K562 (cell line): ENCODE measurements at regions not wholly inside any gene's neighbourhood (a gene's known extent, or its start where the extent isn't known, plus 50 kb on each side); places are given as distances from the start of the nearest gene placed in this dataset.
"Not testable (repeated sequence)": the region's sequence is repeated elsewhere in the genome, so short reads cannot be mapped to it uniquely, and the experiment has no call there.

Source experiments
- ATAC-seq: fragments of 200-7000 bp; cut with Tn5 transposase; 3 replicates; pipeline ENCODE4 v1.9.1; 2020; ENCODE audit warnings: moderate library complexity
- BruUV-seq: library from RNA; stranded (reverse); fragments of 400-500 nt; replicated peaks from 2 replicates; lab custom pipeline; 2021; lab: Mats Ljungman, UMichigan
- CTCF ChIA-PET: fragments of 300-600 bp; formaldehyde crosslinking; extraction: SDS; loops from one replicate; lab custom pipeline; 2021; ENCODE audit warnings: low intra/inter-chr PET ratio; lab: Yijun Ruan, JAX
- POLR2A ChIA-PET: fragments of 300-600, 350-650 bp; sonication (Branson Sonifier 250); formaldehyde crosslinking; extraction: SDS; loops from one replicate; lab custom pipeline; 2021; ENCODE audit warnings: antibody characterized with exemption, inconsistent platforms; lab: Yijun Ruan, JAX
- DNase-seq, 4 experiments: peaks; one replicate each; pipeline versions ENCODE4 v3.0.0 to v3.0.0-alpha.2; 2011 to 2018; ENCODE audit warnings: low spot score in 3 of 4, mixed read lengths in 3 of 4; ENCODE audit errors: extremely low read depth in 1 of 4
- FAIRE-seq: peaks from 2 replicates; lab custom pipeline; 2011; peaks lifted over from hg19 to GRCh38; lab: Jason Lieb, UNC
- H2AFZ ChIP-seq: 2 replicates; pipeline ENCODE4 v1.6.0; 2011; ENCODE audit warnings: low read depth, low read length, control low read depth, inconsistent platforms
- H3K27ac ChIP-seq: fragments of 200-600 bp; 3 replicates; pipeline ENCODE4 v1.8.0; 2011; ENCODE audit warnings: low read depth, mild to moderate bottlenecking, control low read depth, inconsistent platforms, low read length, moderate library complexity, mixed read lengths; ENCODE audit errors: extremely low read depth
- H3K27me3 ChIP-seq, 2 experiments: fragments of 300-600 bp in 1 of 2; 2 replicates in 1 of 2; 3 replicates in 1 of 2; pipeline versions ENCODE4 v1.6.0 to v1.8.0; 2011; ENCODE audit warnings: inconsistent platforms in 2 of 2, low read length in 2 of 2, mild to moderate bottlenecking in 1 of 2, mixed read lengths in 1 of 2, moderate library complexity in 1 of 2; ENCODE audit not compliant: control insufficient read depth in 2 of 2, insufficient read depth in 2 of 2
- H3K36me3 ChIP-seq: fragments of 300-600 bp; 3 replicates; pipeline ENCODE4 v1.8.0; 2011; ENCODE audit warnings: mild to moderate bottlenecking, low read length, inconsistent platforms; ENCODE audit not compliant: control insufficient read depth, insufficient read depth
- H3K4me1 ChIP-seq, 2 experiments: fragments of 200-600 bp in 1 of 2; replicated peaks in 1 of 2; 2 replicates in 1 of 2; 3 replicates in 1 of 2; pipeline versions ENCODE4 v1.5.1 to v1.8.0; 2011; ENCODE audit warnings: inconsistent platforms in 2 of 2, low read length in 2 of 2, mild to moderate bottlenecking in 1 of 2, mixed read lengths in 1 of 2, moderate library complexity in 1 of 2; ENCODE audit not compliant: control insufficient read depth in 2 of 2, insufficient read depth in 2 of 2
- H3K4me2 ChIP-seq: 2 replicates; pipeline ENCODE4 v1.6.1; 2011; ENCODE audit warnings: low read length, control low read depth, inconsistent platforms, mixed read lengths; ENCODE audit not compliant: insufficient read depth
- H3K4me3 ChIP-seq: fragments of 200-600 bp; sonication (generic), shearing (Covaris generic); 2 replicates; pipeline ENCODE4 v1.5.1; 2016; ENCODE audit warnings: control low read depth, inconsistent platforms
- H3K79me2 ChIP-seq: fragments of 200-600 bp; 3 replicates; pipeline ENCODE4 v1.8.0; 2011; ENCODE audit warnings: low read length, inconsistent platforms; ENCODE audit not compliant: control insufficient read depth, insufficient read depth
- H3K9ac ChIP-seq, 2 experiments: 2 replicates each; pipeline versions ENCODE4 v1.6.0 to v1.6.1; 2011; ENCODE audit warnings: low read depth in 2 of 2, low read length in 2 of 2, control low read depth in 1 of 2, inconsistent platforms in 1 of 2, mild to moderate bottlenecking in 1 of 2, mixed read lengths in 1 of 2; ENCODE audit not compliant: insufficient read depth in 1 of 2
- H3K9me1 ChIP-seq: one replicate; pipeline ENCODE4 v1.6.0; 2011; ENCODE audit warnings: inconsistent platforms, mild to moderate bottlenecking, low read length, moderate library complexity; ENCODE audit not compliant: control insufficient read depth, insufficient read depth
- H3K9me3 ChIP-seq: replicated peaks from 2 replicates; pipeline ENCODE4 v1.5.1; 2011; ENCODE audit warnings: low read depth, low read length, inconsistent platforms; ENCODE audit not compliant: control insufficient read depth, insufficient read depth
- H4K20me1 ChIP-seq: replicated peaks from 2 replicates; pipeline ENCODE4 v1.6.1; 2011; ENCODE audit warnings: low read length, inconsistent platforms, mixed read lengths; ENCODE audit not compliant: control insufficient read depth, insufficient read depth
- CEBPB ChIP-seq: fragments of 450-650 bp; IDR thresholded peaks from 2 replicates; pipeline ENCODE4 v1.6.1; 2016; ENCODE audit warnings: missing genetic modification characterization, missing compliant biosample characterization
- CEBPG ChIP-seq, 3 experiments: fragments of 200-800 bp in 1 of 3; sonication (Bioruptor generic) in 1 of 3; sonication (generic) in 1 of 3; formaldehyde crosslinking in 1 of 3; IDR thresholded peaks in 2 of 3; conservative IDR thresholded peaks in 1 of 3; 2 replicates each; pipeline versions ENCODE4 v1.6.1 to v1.8.0; 2016 to 2022; ENCODE audit warnings: missing compliant biosample characterization in 2 of 3, missing genetic modification characterization in 2 of 3, mild to moderate bottlenecking in 1 of 3, missing genetic modification reagents in 1 of 3
- EGR1 ChIP-seq: fragments of 450-650 bp; conservative IDR thresholded peaks from 2 replicates; pipeline ENCODE4 v1.6.1; 2017; ENCODE audit warnings: mild to moderate bottlenecking
- KDM5B ChIP-seq: fragments of 200-600 bp; sonication (generic); IDR thresholded peaks from 2 replicates; pipeline ENCODE4 v1.6.1; 2012; ENCODE audit warnings: low read depth, mild to moderate bottlenecking, moderate library complexity, low read length, control low read depth, inconsistent platforms; ENCODE audit not compliant: insufficient replicate concordance
- TEAD4 ChIP-seq, 2 experiments: sonication (generic) in 1 of 2; formaldehyde crosslinking in 1 of 2; IDR thresholded peaks; 2 replicates each; pipeline versions ENCODE4 v1.6.1 to v1.8.0; 2012 to 2022; ENCODE audit warnings: borderline replicate concordance in 1 of 2, inconsistent platforms in 1 of 2, low read length in 1 of 2, mild to moderate bottlenecking in 1 of 2, missing genetic modification reagents in 1 of 2
- ZEB2 ChIP-seq: fragments of 450-650 bp; IDR thresholded peaks from 2 replicates; pipeline ENCODE4 v1.6.1; 2016
- ZNF184 ChIP-seq: sonication (generic); formaldehyde crosslinking; IDR thresholded peaks from 2 replicates; pipeline ENCODE4 v1.5.0; 2020; ENCODE audit warnings: missing genetic modification reagents
- ZNF197 ChIP-seq: fragments of 200-800 bp; sonication (Bioruptor generic); IDR thresholded peaks from 2 replicates; pipeline ENCODE4 v1.6.1; 2016; ENCODE audit warnings: low read depth, missing genetic modification characterization, missing compliant biosample characterization
- WGBS: fragments of 100-300 bp; shearing (Covaris generic); methylation state at CpG from one replicate; pipeline ENCODE4 v1.1.6; 2016; ENCODE audit warnings: low coverage, mixed read lengths; ENCODE audit not compliant: insufficient coverage; ENCODE audit errors: missing lambda C conversion rate; 5-methylcytosine and 5-hydroxymethylcytosine counted together
- in situ Hi-C: fragments of 300-500 bp; cut with MboI; formaldehyde crosslinking; loops from 4 replicates; pipeline ENCODE4 v1.15.0; 2018; ENCODE audit warnings: inconsistent platforms, mixed read lengths
- intact Hi-C: fragments of 100-400 bp; cut with micrococcal nuclease; formaldehyde crosslinking; loops from 2 replicates; pipeline ENCODE4 v1.14.2; 2022
- TF ChIP-seq, protein P1 (sequence below): fragments of 450-650 bp; IDR thresholded peaks from 2 replicates; pipeline ENCODE4 v1.6.1; 2017; ENCODE audit warnings: antibody characterized with exemption

DNA sequence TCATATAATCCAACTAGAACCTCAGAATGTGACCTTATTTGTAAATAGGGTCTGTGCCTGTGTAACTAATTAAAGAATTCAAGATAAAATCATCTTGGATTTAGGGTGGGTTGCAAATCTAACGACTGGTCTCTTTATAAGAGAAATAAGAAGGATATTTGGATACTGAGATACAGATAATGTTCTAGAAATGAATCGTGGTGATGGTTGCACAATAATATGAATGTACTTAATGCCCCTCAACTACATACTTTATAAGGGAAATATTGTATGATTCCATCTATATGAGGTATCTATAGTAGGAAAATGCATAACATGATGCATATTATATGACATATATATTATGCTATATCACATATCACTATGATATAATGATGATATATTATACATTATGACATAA lies 265.7 kb downstream of the SEMA3D start:
- TF ChIP-seq, protein P1, sequence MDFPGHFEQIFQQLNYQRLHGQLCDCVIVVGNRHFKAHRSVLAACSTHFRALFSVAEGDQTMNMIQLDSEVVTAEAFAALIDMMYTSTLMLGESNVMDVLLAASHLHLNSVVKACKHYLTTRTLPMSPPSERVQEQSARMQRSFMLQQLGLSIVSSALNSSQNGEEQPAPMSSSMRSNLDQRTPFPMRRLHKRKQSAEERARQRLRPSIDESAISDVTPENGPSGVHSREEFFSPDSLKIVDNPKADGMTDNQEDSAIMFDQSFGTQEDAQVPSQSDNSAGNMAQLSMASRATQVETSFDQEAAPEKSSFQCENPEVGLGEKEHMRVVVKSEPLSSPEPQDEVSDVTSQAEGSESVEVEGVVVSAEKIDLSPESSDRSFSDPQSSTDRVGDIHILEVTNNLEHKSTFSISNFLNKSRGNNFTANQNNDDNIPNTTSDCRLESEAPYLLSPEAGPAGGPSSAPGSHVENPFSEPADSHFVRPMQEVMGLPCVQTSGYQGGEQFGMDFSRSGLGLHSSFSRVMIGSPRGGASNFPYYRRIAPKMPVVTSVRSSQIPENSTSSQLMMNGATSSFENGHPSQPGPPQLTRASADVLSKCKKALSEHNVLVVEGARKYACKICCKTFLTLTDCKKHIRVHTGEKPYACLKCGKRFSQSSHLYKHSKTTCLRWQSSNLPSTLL, result no peak
- no peak for TF ChIP-seq KDM5B
- TF ChIP-seq TEAD4 (IDR thresholded peaks at IDR 0.05; ENCODE audit: low read length), result no peak
- TF ChIP-seq TEAD4 (CRISPR knock-in tag; IDR thresholded peaks at IDR 0.05; ENCODE audit: borderline replicate concordance), result no peak
- peak; percentile 32 for TF ChIP-seq CEBPB
- no peak for TF ChIP-seq ZNF184
- no peak for TF ChIP-seq EGR1
- no peak for TF ChIP-seq ZNF197 (CRISPR knock-in tag)
- TF ChIP-seq CEBPG (CRISPR knock-in tag; IDR thresholded peaks at IDR 0.05), result no peak
- TF ChIP-seq CEBPG (tag; conservative IDR thresholded peaks at IDR 0.05 in 1 of 2, IDR thresholded peaks at IDR 0.05 in 1 of 2), result peak in 1 of 2 experiments; percentile 50; a peak in 2 of 4 replicates
- no peak for TF ChIP-seq ZEB2
- intact Hi-C loops, result no loop called here
- POLR2A ChIA-PET, result no interaction called here
- H3K9me3 ChIP-seq, result no peaks in the 10 kb centered on the region
- no peak overlapping the region for H3K4me3 ChIP-seq
- H3K9me1 ChIP-seq, result no peaks in the 10 kb centered on the region
- no peaks in the 10 kb centered on the region for H3K36me3 ChIP-seq
- ATAC-seq (no peak), DNase-seq (no peak), FAIRE-seq (no peak)
- no peaks in the 10 kb centered on the region for H3K4me1 ChIP-seq
- H3K4me2 ChIP-seq, result no peak overlapping the region
- no peaks in the 10 kb centered on the region for H3K27me3 ChIP-seq
- no peaks in the 10 kb centered on the region for H4K20me1 ChIP-seq
- CTCF ChIA-PET, result no interaction called here
- in situ Hi-C loops, result no loop called here
- no peaks in the 10 kb centered on the region for H3K79me2 ChIP-seq
- no peak overlapping the region for H3K27ac ChIP-seq
- no peak overlapping the region for H3K9ac ChIP-seq
- no peak overlapping the region for H2AFZ ChIP-seq
- 3% methylated on average over 2 of the region's 2 CpGs for WGBS
- BruUV-seq, result no TSS peak

DNA sequence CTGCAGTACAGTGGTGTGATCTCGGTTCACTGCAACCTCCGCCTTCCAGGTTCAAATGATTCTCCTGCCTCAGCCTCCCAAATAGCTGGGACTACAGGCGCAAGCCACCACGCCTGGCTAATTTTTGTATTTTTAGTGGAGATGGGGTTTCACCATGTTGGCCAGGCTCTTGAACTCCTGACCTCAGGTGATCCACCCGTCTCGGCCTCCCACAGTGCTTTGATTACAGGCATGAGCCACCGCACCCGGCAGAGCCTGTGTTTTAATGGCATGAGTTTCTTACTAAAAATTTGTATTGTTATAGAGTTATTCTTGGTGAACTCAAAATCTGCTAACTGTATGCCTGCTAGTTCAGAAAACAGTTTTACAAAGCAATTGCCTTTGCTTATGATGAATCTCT lies 269.9 kb downstream of the SEMA3D start:
- H3K4me2 ChIP-seq, DNase-seq, H3K79me2 ChIP-seq, H3K27ac ChIP-seq, H3K9me3 ChIP-seq, H3K4me3 ChIP-seq, H3K9me1 ChIP-seq, ATAC-seq, H3K4me1 ChIP-seq, H3K27me3 ChIP-seq, H3K36me3 ChIP-seq, in situ Hi-C loops, CTCF ChIA-PET, FAIRE-seq, H2AFZ ChIP-seq, BruUV-seq, H3K9ac ChIP-seq, H4K20me1 ChIP-seq: not testable (repeated sequence)
- intact Hi-C loops, result loop anchor here (10.0 kb wide), 1 partner anchor 422 kb away; no protein-coding TSS in a partner anchor
- WGBS, result 75% methylated on average over 8 of the region's 8 CpGs
- POLR2A ChIA-PET, result interaction anchor here (0.7 to 0.8 kb wide), 2 partner anchors 13 to 35 kb away, joined by 3 to 4 read pairs; no protein-coding TSS in a partner anchor
